Esophagus squamous epithelium (tissue), 4 donors: ENCODE measurements at regions not wholly inside any gene's neighbourhood (a gene's known extent, or its start where the extent isn't known, plus 50 kb on each side); places are given as distances from the start of the nearest gene placed in this dataset.

Experiments used
- POLR2A ChIP-seq, 4 donors: fragments of 450-650 bp; IDR thresholded peaks; one replicate each; pipeline ENCODE4 v1.6.1; 2017; ENCODE audit warnings: antibody characterized with exemption in 4 of 4, mild to moderate bottlenecking in 4 of 4, moderate library complexity in 3 of 4
- TF ChIP-seq, protein P1 (sequence below), 6 experiments: fragments of 450-650 bp in 4 of 6; fragments of 200-600 bp in 2 of 6; sonication (generic) in 2 of 6; IDR thresholded peaks; one replicate each; pipeline ENCODE4 v1.5.1; 2016 to 2019; ENCODE audit warnings: antibody characterized with exemption in 6 of 6, mild to moderate bottlenecking in 4 of 6, moderate library complexity in 4 of 6

DNA sequence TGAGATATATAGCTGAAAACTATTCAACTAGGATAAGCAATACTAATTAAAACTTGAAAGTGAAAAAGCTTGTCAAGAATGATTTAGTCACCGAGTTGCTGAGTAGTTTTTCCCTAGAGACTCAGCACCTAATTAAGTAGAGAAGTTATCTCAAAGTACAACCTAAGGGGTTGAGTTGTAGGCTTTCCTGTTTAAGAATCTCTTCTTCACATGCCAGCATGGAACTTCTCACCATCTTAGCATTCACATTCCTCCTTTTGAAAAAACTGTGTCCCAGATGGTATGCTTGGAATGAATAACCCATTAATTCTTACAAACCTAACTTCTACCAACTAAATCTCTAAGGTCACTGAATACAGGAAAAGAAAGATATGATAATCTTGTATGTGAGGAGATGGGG, 303.3 kb upstream of the ZC3H12C start:
- no peak for TF ChIP-seq POLR2A (IDR thresholded peaks at IDR 0.05)
- TF ChIP-seq, protein P1, sequence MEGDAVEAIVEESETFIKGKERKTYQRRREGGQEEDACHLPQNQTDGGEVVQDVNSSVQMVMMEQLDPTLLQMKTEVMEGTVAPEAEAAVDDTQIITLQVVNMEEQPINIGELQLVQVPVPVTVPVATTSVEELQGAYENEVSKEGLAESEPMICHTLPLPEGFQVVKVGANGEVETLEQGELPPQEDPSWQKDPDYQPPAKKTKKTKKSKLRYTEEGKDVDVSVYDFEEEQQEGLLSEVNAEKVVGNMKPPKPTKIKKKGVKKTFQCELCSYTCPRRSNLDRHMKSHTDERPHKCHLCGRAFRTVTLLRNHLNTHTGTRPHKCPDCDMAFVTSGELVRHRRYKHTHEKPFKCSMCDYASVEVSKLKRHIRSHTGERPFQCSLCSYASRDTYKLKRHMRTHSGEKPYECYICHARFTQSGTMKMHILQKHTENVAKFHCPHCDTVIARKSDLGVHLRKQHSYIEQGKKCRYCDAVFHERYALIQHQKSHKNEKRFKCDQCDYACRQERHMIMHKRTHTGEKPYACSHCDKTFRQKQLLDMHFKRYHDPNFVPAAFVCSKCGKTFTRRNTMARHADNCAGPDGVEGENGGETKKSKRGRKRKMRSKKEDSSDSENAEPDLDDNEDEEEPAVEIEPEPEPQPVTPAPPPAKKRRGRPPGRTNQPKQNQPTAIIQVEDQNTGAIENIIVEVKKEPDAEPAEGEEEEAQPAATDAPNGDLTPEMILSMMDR (IDR thresholded peaks at IDR 0.05), result no peak
